Epithelial cell of esophagus (primary cell): ENCODE measurements at regions not wholly inside any gene's neighbourhood (a gene's known extent, or its start where the extent isn't known, plus 50 kb on each side); places are given as distances from the start of the nearest gene placed in this dataset.

Experiments
- DNase-seq: peaks from one replicate; pipeline ENCODE4 v3.0.0; 2010; ENCODE audit warnings: low read depth
- H3K4me3 ChIP-seq: 2 replicates; pipeline ENCODE4 v1.5.1; 2011; ENCODE audit warnings: mild to moderate bottlenecking, low read length, control low read depth
- TF ChIP-seq, protein P1 (sequence below): IDR thresholded peaks from 2 replicates; pipeline ENCODE4 v1.5.1; 2011; ENCODE audit warnings: low read depth, mild to moderate bottlenecking, low read length, control low read depth, inconsistent platforms; ENCODE audit not compliant: insufficient read depth; ENCODE audit errors: missing control alignments

DNA sequence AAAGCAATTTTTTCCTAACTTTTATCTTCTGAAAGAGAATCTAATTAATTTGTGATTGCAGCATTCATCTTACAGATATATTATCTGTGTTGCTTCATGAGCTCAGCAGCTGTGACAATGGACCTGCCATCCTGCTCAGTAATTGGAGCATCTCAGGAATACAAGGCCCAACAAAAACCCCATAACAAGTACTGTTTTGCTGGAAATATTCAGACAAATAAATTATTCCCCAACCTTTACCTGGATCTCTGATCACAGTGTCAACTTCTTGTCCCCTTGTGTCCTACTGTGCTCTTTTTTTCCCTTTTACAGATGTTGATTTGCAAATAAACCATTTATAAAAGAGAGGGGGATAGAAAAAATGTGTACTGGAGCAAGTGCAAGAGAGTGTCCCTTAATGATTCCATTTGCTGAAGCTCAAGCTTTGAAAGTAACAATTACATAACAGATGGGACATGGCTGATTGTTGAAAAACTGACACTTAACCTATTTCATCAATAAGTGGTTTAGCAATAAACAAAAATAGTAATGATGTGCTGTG is 1063.4 kb upstream of the GHITM start:
- no peak for DNase-seq
- TF ChIP-seq, protein P1, sequence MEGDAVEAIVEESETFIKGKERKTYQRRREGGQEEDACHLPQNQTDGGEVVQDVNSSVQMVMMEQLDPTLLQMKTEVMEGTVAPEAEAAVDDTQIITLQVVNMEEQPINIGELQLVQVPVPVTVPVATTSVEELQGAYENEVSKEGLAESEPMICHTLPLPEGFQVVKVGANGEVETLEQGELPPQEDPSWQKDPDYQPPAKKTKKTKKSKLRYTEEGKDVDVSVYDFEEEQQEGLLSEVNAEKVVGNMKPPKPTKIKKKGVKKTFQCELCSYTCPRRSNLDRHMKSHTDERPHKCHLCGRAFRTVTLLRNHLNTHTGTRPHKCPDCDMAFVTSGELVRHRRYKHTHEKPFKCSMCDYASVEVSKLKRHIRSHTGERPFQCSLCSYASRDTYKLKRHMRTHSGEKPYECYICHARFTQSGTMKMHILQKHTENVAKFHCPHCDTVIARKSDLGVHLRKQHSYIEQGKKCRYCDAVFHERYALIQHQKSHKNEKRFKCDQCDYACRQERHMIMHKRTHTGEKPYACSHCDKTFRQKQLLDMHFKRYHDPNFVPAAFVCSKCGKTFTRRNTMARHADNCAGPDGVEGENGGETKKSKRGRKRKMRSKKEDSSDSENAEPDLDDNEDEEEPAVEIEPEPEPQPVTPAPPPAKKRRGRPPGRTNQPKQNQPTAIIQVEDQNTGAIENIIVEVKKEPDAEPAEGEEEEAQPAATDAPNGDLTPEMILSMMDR, result no peak
- H3K4me3 ChIP-seq, result no peak overlapping the region

DNA sequence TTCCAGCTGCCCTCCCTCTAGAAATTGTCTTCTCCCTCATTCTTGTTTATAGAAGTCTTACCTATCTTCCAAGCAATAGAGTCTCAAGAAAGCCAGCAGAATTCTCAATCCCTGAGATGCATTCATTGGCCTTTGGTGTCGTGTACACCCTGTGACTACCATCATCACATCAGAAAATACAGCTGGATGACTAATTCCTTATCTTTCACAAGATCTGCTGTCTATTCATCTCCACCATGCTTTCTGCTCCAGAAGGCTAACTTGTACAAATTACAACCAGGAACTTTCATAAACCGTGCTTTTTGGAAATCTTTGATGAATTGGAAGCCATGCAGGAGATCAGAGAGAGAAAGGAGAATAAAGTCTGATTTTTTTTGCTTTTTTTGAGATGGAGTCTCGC is 1062.9 kb upstream of the GHITM start:
- H3K4me3 ChIP-seq, result no peak overlapping the region
- no peak for DNase-seq
- TF ChIP-seq, protein P1, result no peak

DNA sequence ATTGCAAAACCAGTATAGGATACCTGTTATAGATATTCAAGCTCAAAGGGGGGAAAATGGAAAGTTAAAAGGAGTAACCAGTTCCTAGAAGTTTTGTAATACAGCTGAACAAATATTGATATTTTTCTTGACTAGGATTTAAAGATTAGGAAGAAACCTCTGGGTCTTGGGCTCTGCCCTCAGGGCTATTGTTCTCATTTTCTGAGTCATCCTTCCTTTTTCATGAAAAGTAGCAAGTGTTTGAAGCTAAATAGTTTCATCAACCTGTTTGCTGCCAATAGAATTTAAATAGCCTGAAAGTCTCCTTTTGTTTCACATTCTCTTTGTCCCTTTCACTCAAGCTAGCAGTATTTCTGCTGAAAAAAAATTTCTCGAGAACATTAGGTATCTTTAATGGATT is 1061.1 kb upstream of the GHITM start:
- no peak for DNase-seq
- TF ChIP-seq, protein P1, result no peak
- H3K4me3 ChIP-seq, result no peak overlapping the region

DNA sequence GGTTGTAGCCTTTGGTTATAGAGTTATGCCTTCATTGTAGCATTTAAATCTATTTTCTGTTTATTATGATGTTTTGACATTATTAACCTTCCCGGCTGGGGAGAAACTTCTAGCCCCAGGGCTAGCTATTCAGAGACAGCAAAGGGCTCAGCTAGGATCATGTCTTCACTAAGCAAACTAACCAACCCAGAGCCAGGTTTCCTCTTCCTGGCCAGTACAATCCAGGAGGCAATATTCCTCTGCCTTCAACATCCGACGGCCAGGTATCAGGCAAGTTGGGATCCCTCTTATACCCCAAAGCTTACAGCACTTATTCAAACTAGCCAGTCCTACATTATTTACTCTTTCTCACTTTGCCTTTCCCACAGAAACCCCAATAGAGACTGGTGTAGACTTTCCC is 1060.7 kb upstream of the GHITM start:
- no peak overlapping the region for H3K4me3 ChIP-seq
- TF ChIP-seq, protein P1, result no peak
- no peak for DNase-seq

DNA sequence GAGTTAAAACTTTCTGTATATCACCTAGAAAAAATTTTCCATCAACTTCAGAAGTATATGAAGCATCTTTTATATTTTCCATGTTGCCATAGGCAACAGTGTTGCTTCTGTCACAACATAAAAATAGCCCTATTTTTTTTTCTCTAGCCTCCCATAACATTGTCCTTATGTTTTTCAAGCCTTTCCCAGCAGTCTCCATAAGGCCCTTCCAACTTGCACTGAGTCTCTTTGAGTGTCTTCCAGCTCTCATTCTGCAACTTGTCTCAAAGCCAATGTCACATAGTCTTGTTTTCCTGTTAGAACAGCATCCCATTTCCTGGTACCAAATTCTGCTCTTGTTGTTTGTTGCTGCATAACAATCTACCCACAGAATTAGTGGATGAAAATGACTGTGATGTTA is 1055.5 kb upstream of the GHITM start:
- no peak overlapping the region for H3K4me3 ChIP-seq
- TF ChIP-seq, protein P1, result no peak
- DNase-seq, result no peak

DNA sequence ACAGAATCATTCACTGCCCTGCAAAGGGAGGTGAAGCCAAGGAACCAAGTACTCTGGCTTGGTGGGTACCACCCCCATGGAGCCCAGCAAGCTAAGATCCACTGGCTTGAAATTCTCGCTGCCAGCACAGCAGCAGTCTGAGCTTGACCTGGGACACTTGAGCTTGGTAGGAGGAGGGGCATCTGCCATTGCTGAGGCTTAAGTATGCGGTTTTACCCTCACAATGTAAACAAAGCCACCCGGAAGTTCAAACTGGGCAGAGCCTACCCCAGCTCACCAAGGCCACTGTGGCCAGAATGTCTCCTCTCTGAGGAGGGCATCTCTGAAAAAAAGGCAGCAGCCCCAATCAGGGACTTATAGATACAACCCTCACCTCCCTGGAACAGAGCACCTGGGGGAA is 1050.0 kb upstream of the GHITM start:
- TF ChIP-seq, protein P1, result no peak
- no peak overlapping the region for H3K4me3 ChIP-seq

DNA sequence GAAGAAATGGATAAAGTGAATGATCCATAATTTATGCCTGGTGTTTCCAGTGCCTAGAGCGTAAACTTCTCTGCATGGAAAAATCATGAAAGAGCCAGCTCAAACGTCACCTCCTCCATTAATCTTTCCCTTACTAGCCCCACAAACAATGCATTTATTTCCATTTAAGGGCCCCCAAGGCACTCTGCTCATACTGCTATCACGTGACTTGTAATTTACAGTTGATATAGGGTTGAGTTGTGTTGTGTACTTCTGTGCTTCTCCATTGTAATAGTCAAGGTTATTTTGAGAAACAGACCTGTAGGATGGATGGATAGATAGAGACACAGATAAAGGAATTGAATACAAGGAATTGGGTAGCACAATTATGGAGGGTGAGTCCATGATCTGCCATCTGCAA is 1034.7 kb upstream of the GHITM start:
- DNase-seq, result no peak
- TF ChIP-seq, protein P1, result no peak
- H3K4me3 ChIP-seq, result no peak overlapping the region

More for the DNA sequence above, 1050.0 kb upstream of the GHITM start:
- no peak for DNase-seq
